ENCODE measurements at regions not wholly inside any gene's neighbourhood (a gene's known extent, or its start where the extent isn't known, plus 50 kb on each side); places are given as distances from the start of the nearest gene placed in this dataset.
"Not testable (repeated sequence)": the region's sequence is repeated elsewhere in the genome, so short reads cannot be mapped to it uniquely, and the experiment has no call there.

- TF ChIP-seq, protein P1, sequence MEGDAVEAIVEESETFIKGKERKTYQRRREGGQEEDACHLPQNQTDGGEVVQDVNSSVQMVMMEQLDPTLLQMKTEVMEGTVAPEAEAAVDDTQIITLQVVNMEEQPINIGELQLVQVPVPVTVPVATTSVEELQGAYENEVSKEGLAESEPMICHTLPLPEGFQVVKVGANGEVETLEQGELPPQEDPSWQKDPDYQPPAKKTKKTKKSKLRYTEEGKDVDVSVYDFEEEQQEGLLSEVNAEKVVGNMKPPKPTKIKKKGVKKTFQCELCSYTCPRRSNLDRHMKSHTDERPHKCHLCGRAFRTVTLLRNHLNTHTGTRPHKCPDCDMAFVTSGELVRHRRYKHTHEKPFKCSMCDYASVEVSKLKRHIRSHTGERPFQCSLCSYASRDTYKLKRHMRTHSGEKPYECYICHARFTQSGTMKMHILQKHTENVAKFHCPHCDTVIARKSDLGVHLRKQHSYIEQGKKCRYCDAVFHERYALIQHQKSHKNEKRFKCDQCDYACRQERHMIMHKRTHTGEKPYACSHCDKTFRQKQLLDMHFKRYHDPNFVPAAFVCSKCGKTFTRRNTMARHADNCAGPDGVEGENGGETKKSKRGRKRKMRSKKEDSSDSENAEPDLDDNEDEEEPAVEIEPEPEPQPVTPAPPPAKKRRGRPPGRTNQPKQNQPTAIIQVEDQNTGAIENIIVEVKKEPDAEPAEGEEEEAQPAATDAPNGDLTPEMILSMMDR (IDR thresholded peaks at IDR 0.05; ENCODE audit: insufficient read depth, low read depth, low read length, missing control alignments): no peak
- peak; percentile 85 for DNase-seq (ENCODE audit: low read depth)
- H3K4me3 ChIP-seq (ENCODE audit: low read length): no peak overlapping the region
Observed at GRCh38 chr2:144010096-144010836, 509.7 kb downstream of the ZEB2 start.

GRCh38 chr2:144006139-144006538 is 513.8 kb downstream of the ZEB2 start:
- H3K4me3 ChIP-seq (ENCODE audit: low read length): no peak overlapping the region
- TF ChIP-seq, protein P1 (IDR thresholded peaks at IDR 0.05; ENCODE audit: insufficient read depth, low read depth, low read length, missing control alignments): no peak
- DNase-seq (ENCODE audit: low read depth): no peak

- no peak overlapping the region for H3K4me3 ChIP-seq (ENCODE audit: low read length)
- DNase-seq (ENCODE audit: low read depth): no peak
- TF ChIP-seq, protein P1 (IDR thresholded peaks at IDR 0.05; ENCODE audit: insufficient read depth, low read depth, low read length, missing control alignments): no peak
Observed at GRCh38 chr2:144004742-144005141, 515.2 kb downstream of the ZEB2 start.

DNA sequence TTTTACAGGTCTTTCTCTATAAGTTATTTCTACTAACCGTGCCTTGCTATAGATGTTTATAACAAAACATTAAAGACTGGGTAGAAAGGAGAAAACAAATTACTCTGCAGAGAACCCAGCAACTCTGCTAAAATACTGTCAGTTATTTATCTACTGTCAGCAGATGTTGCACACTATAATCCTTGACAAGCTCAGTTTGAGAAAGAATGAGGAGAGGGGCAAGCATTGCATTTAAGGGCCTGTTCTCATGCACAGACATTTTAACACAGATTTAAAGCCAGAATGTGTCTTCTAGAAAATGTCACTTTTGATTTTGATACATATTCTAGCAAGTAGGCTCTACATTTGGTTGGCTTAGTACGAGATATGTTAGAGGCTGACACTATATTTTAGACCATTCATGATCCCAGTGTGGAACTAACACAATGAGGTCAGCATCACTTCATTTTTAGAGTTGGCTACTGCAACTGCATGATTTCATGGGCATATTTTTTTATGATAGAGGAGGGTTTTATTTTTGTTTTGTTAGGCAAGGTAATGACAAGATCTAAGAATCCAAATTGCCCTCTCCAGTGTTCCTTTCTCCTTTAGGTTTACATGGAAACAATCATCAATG is 516.4 kb downstream of the ZEB2 start:
- no peak overlapping the region for H3K4me3 ChIP-seq (ENCODE audit: low read length)
- TF ChIP-seq, protein P1 (IDR thresholded peaks at IDR 0.05; ENCODE audit: insufficient read depth, low read depth, low read length, missing control alignments): no peak
- DNase-seq (ENCODE audit: low read depth): no peak

- TF ChIP-seq, protein P1 (IDR thresholded peaks at IDR 0.05; ENCODE audit: insufficient read depth, low read depth, low read length, missing control alignments): no peak
- no peak overlapping the region for H3K4me3 ChIP-seq (ENCODE audit: low read length)
- DNase-seq (ENCODE audit: low read depth): no peak
Observed at GRCh38 chr2:143996974-143997373, 522.9 kb downstream of the ZEB2 start.

DNA sequence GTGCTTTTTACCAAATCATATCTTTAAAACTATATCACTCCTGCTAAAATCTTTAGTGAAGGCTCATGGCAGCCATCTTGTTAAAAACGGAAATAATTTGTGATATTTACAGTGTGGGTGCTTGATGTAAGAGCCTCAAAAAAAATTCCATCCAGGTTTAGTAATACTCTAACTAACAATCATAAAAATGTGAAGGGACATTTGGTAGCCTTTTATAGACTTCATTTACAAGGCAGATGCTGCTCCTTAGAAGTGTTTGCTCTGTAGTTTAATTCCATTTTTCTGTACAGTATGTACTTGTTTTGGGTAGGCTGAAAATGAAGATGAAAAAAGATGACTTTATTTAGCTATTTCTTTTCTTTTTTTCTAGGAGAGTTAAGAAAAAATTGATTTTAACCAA is 525.0 kb downstream of the ZEB2 start:
- H3K4me3 ChIP-seq (ENCODE audit: low read length): no peak overlapping the region
- no peak for DNase-seq (ENCODE audit: low read depth)
- TF ChIP-seq, protein P1 (IDR thresholded peaks at IDR 0.05; ENCODE audit: insufficient read depth, low read depth, low read length, missing control alignments): no peak

DNA sequence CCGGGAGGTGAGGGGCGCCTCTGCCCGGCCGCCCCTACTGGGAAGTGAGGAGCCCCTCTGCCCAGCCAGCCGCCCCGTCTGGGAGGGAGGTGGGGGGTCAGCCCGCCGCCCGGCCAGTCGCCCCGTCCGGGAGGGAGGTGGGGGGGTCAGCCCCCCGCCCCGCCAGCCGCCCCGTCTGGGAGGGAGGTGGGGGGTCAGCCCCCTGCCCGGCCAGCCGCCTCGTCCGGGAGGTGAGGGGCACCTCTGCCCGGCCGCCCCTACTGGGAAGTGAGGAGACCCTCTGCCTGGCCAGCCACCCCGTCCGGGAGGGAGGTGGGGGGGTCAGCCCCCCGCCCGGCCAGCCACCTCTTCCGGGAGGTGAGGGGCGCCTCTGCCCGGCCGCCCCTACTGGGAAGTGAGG is 528.3 kb downstream of the ZEB2 start:
- not testable (repeated sequence) for DNase-seq (ENCODE audit: low read depth)

More for the DNA sequence above, 528.3 kb downstream of the ZEB2 start:
- not testable (repeated sequence) for H3K4me3 ChIP-seq (ENCODE audit: low read length)

Measured in epithelial cell of esophagus (primary cell).